Adipocyte (in vitro differentiated cells): ENCODE measurements at regions not wholly inside any gene's neighbourhood (a gene's known extent, or its start where the extent isn't known, plus 50 kb on each side); places are given as distances from the start of the nearest gene placed in this dataset.

ENCODE experiments used
- DNase-seq: peaks from one replicate; pipeline ENCODE4 v3.0.0-alpha.2; 2015; ENCODE audit warnings: low read depth
- H3K27me3 ChIP-seq: replicated peaks from 2 replicates; pipeline ENCODE4 v1.7.0; 2013; ENCODE audit warnings: mild to moderate bottlenecking, low read length, moderate library complexity; ENCODE audit not compliant: control insufficient read depth, insufficient read depth
- H3K36me3 ChIP-seq: 2 replicates; pipeline ENCODE4 v1.7.0; 2013; ENCODE audit warnings: low read length, mild to moderate bottlenecking, moderate library complexity; ENCODE audit not compliant: control insufficient read depth, insufficient read depth, severe bottlenecking
- H3K4me1 ChIP-seq: 2 replicates; pipeline ENCODE4 v1.7.0; 2013; ENCODE audit warnings: mild to moderate bottlenecking, low read length, moderate library complexity; ENCODE audit not compliant: control insufficient read depth, insufficient read depth
- H3K4me3 ChIP-seq: 2 replicates; pipeline ENCODE4 v1.7.0; 2013; ENCODE audit warnings: mild to moderate bottlenecking, low read length, moderate library complexity
- H3K9ac ChIP-seq: 2 replicates; pipeline ENCODE4 v1.7.0; 2013; ENCODE audit warnings: mild to moderate bottlenecking, low read length, moderate library complexity
- H3K9me3 ChIP-seq: 2 replicates; pipeline ENCODE4 v1.7.0; 2013; ENCODE audit warnings: mild to moderate bottlenecking, low read length, moderate library complexity; ENCODE audit not compliant: control insufficient read depth

DNA sequence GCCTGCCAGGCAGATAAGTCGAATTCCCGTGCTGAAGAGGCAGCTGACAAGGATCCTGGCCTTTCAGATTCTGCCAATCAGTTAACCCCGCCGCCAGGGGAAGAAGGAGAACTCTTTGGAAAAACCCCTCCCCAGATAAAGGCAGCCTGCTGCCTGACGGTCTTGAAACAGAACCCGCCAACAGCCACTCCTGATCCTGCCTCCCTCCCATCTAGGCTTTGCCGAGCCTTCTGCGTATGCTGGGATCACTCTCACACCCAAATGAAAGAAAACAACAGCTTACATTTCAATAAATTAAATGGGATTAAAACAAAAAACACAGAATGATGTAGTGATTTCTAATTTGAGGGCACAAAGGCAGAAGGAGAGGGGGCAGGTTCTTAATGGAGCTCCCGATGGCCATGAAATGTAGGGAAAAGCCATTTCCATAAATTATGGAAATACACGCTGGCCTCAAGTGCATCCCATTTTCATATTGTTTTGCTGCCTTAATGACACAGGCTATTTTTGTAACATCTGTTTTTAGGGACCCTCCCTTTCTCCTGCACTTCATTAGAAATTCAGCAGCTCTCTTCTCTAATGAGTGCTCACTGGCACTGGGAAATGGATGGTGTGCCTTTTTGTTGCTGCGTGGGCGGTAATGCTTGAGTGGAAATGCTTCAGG is 319.1 kb downstream of the MED10 start:
- DNase-seq = no peak
- no peak overlapping the region for H3K4me3 ChIP-seq

GRCh38 chr5:6058055-6058715 is 320.2 kb downstream of the MED10 start:
- no peak overlapping the region for H3K4me3 ChIP-seq
- no peaks in the 10 kb centered on the region for H3K4me1 ChIP-seq
- no peak for DNase-seq
- no peaks in the 10 kb centered on the region for H3K36me3 ChIP-seq
- H3K9ac ChIP-seq = no peak overlapping the region
- H3K9me3 ChIP-seq = no peaks in the 10 kb centered on the region
- peaks cover 8% of the 10 kb centered on the region for H3K27me3 ChIP-seq

More for the DNA sequence above, 319.1 kb downstream of the MED10 start:
- no peaks in the 10 kb centered on the region for H3K4me1 ChIP-seq
- H3K9me3 ChIP-seq = no peaks in the 10 kb centered on the region
- H3K9ac ChIP-seq = no peak overlapping the region
- no peaks in the 10 kb centered on the region for H3K36me3 ChIP-seq
- H3K27me3 ChIP-seq = peaks cover 8% of the 10 kb centered on the region

DNA sequence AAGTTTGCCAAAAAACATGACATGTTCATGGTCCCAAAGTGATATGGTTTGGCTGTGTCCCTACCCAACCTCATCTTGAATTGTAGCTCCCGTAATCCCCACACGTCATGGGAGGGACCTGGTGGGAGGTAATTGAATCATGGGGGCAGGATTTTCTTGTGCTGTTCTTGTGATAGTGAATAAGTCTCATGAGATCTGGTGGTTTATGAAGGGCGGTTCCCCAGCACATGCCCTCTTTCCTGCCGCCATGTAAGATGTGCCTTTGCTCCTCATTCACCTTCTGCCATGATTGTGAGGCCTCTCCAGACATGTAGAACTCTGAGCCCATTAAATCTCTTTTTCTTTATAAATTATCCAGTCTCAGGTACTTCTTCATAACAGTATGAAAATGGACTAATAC is 322.1 kb downstream of the MED10 start:
- Histone ChIP-seq H3K4me3 (no peak overlapping the region), H3K36me3 (no peaks in the 10 kb centered on the region), H3K9ac (no peak overlapping the region), H3K9me3 (no peaks in the 10 kb centered on the region), H3K27me3 (peaks cover 8% of the 10 kb centered on the region), H3K4me1 (no peaks in the 10 kb centered on the region)
- no peak for DNase-seq

DNA sequence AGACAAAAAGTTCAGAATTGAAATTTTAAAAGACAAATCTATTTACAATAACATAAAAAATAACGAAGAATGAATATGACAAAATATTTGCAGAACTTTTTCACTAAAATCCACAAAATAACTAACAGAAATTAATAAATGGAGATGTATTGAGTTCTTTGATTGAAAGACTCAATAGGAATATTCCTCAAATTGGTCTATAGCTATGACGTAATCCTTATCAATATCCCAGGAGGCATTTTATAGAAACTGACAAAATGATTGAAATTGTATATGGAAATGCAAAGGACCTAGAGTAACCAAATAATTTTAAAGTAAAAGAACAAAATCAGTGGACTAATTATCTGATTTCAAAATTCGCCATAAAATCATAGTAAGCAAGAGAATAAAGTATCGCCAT is 328.7 kb downstream of the MED10 start:
- Histone ChIP-seq H3K9ac (no peak overlapping the region), H3K4me1 (no peaks in the 10 kb centered on the region), H3K36me3 (no peaks in the 10 kb centered on the region), H3K4me3 (no peak overlapping the region), H3K27me3 (peaks cover 8% of the 10 kb centered on the region), H3K9me3 (peaks cover 4% of the 10 kb centered on the region)
- no peak for DNase-seq

GRCh38 chr5:6048746-6049145 is 329.6 kb downstream of the MED10 start:
- no peaks in the 10 kb centered on the region for H3K36me3 ChIP-seq
- H3K27me3 ChIP-seq = peaks cover 15% of the 10 kb centered on the region
- H3K4me1 ChIP-seq = no peaks in the 10 kb centered on the region
- H3K4me3 ChIP-seq = no peak overlapping the region
- no peak for DNase-seq
- peaks cover 4% of the 10 kb centered on the region for H3K9me3 ChIP-seq
- H3K9ac ChIP-seq = no peak overlapping the region

GRCh38 chr5:6046296-6046967 is 331.9 kb downstream of the MED10 start:
- peaks cover 15% of the 10 kb centered on the region for H3K27me3 ChIP-seq
- no peak for DNase-seq
- no peaks in the 10 kb centered on the region for H3K4me1 ChIP-seq
- H3K36me3 ChIP-seq = no peaks in the 10 kb centered on the region
- no peak overlapping the region for H3K4me3 ChIP-seq
- H3K9ac ChIP-seq = no peak overlapping the region
- peaks cover 4% of the 10 kb centered on the region for H3K9me3 ChIP-seq

GRCh38 chr5:6043491-6044310 is 334.6 kb downstream of the MED10 start:
- Histone ChIP-seq H3K9me3 (no peaks in the 10 kb centered on the region), H3K27me3 (peaks cover 19% of the 10 kb centered on the region), H3K36me3 (no peaks in the 10 kb centered on the region), H3K4me3 (no peak overlapping the region), H3K9ac (no peak overlapping the region), H3K4me1 (no peaks in the 10 kb centered on the region)
- no peak for DNase-seq

DNA sequence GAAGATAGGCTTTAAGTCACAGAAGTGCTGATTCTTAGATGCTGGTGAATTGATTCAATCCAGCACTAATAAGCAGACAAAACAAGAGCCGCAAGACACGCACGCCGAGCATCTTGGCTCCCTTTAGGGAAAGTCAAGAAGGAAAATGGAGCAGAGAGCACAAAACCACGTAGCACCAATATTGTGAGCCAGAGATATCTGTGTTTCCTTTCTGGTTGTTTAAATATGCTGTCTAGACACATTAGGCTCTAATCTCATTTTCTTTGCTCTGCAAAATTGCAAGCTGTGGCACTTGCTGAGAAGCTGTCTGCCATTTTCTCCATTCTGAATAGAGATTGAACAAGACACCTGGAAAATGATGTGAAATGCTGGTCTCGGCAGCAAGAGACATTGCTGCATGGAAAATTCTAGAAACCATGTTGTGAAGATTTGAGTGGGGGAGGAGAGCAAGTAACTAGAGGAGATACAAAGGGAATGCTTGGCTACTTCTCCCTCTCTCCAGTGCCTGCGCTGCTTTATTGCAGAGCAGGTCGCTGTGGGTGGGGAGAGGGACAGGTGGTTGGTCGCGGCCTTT is 336.3 kb downstream of the MED10 start:
- no peak for DNase-seq
- no peaks in the 10 kb centered on the region for H3K9me3 ChIP-seq
- no peak overlapping the region for H3K4me3 ChIP-seq
- H3K9ac ChIP-seq = no peak overlapping the region
- no peaks in the 10 kb centered on the region for H3K4me1 ChIP-seq
- H3K36me3 ChIP-seq = no peaks in the 10 kb centered on the region
- peaks cover 23% of the 10 kb centered on the region for H3K27me3 ChIP-seq

DNA sequence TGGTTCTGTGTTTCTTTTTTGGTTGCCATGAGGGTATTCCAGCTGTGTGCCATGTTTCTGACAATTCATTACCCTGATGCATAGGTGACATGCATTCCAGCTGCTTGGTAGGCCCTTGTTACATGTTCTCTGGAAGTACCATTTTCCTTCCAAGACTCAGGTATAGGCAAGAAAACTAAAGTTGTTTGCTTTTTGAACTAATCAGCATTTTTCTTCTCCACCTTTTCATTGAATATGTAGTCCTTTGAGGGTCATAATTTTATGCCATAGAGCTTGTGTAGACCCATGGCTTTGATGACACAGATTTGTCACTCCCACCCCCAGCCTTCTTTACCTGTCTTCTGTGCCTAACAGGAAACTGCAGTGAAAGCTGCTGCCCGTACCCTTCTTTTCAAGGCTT is 339.2 kb downstream of the MED10 start:
- DNase-seq = no peak
- H3K9me3 ChIP-seq = no peaks in the 10 kb centered on the region
- H3K9ac ChIP-seq = no peak overlapping the region
- no peaks in the 10 kb centered on the region for H3K4me1 ChIP-seq
- no peaks in the 10 kb centered on the region for H3K36me3 ChIP-seq
- H3K4me3 ChIP-seq = no peak overlapping the region
- peaks cover 18% of the 10 kb centered on the region for H3K27me3 ChIP-seq

DNA sequence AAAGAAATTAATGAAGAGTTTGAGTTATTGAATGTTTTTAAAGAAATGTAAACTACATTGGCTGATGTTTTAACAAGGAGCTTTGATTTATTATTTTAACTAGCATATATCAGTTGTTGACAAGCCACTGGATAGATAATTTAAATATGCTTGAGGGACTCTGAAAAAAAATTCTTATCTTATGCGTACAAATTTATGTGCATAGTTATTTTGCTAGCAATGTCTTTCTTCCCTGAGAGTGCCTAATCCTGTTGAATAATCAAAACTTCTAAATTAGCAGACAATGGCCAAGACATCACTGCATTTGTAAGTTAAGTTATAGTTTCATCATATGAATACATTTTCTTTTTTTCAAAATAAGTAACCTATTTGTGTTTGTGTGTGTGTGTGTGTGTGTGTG is 342.3 kb downstream of the MED10 start:
- no peak for DNase-seq
- no peak overlapping the region for H3K4me3 ChIP-seq
- no peak overlapping the region for H3K9ac ChIP-seq
- no peaks in the 10 kb centered on the region for H3K9me3 ChIP-seq
- no peaks in the 10 kb centered on the region for H3K4me1 ChIP-seq
- H3K27me3 ChIP-seq = peaks cover 10% of the 10 kb centered on the region
- no peaks in the 10 kb centered on the region for H3K36me3 ChIP-seq
